ENCODE measurements at regions not wholly inside any gene's neighbourhood (a gene's known extent, or its start where the extent isn't known, plus 50 kb on each side); places are given as distances from the start of the nearest gene placed in this dataset.

DNA sequence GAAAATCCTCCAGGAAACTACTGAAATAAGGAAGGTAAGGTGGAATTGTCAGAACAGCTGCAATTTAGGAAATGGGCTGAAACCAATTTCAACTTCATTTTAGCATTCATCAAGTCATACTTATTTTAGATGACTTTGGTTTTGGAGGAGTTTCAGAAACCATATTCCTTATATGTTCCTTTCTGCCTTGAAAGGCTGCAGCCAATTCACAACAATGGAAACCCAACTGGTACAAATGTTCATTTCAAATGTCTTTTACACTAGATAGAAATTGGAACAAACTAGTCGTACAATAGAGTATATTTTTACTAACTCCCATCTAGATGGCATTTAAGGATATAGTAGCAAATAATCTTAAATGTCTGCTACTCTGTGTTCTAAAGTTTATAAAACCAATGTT is 82.6 kb upstream of the ANKH start:
- in situ Hi-C loops (cut with MboI), result no loop called here
- FAIRE-seq, result no peak

DNA sequence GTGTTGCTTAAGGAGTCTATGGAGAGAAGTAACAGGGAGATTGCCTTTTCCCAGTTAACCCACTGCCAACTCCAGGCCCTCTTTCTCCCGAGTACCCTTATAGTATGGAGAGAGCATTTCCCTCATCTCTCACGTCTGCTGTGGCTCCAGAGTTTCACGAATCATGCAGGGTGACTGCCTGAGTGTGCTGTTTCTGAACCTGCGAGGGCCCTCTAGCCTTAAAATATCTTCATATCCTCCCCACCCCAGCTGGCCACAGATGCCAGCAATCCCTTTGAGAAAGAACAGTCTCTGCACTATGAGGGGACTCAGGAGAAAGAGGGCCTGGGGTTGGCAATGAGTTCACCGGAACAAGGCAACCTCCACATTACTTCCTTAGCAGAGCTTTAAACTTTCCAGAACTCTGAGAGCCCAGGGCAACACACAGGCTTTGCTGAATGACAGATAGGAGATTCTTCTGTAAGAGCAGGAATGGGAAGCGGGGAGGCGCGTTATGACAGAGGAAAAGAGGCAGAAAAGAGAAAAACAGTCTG is 81.6 kb upstream of the ANKH start:
- ATAC-seq (no peak), FAIRE-seq (no peak), DNase-seq (ENCODE audit: low read depth, low spot score) (no peak)
- intact Hi-C loops (cut with micrococcal nuclease; ENCODE audit: unreplicated experiment), result no loop called here
- Histone ChIP-seq H3K4me3 (no peak overlapping the region), H3K27me3 (replicated peaks in 1 of 2; ENCODE audit: control insufficient read depth in 2 of 2, insufficient read depth in 2 of 2, low read length in 1 of 2) (no peaks in the 10 kb centered on the region), H3K4me2 (ENCODE audit: control insufficient read depth, insufficient read depth) (no peak overlapping the region), H3K9ac (ENCODE audit: control insufficient read depth, insufficient read depth, low read length) (no peak overlapping the region), H3K4me1 (ENCODE audit: control insufficient read depth, insufficient read depth, low read length) (no peaks in the 10 kb centered on the region), H4K20me1 (ENCODE audit: control insufficient read depth, insufficient read depth) (no peaks in the 10 kb centered on the region), H3K36me3 (ENCODE audit: control insufficient read depth in 2 of 2, insufficient read depth in 2 of 2, low read length in 1 of 2) (no peaks in the 10 kb centered on the region), H3K27ac (ENCODE audit: control insufficient read depth, insufficient read depth) (no peak overlapping the region), H2AFZ (ENCODE audit: control insufficient read depth, low read depth, low read length) (no peak overlapping the region), H3K79me2 (ENCODE audit: control insufficient read depth, insufficient read depth, low read length) (no peaks in the 10 kb centered on the region), H3K9me3 (replicated peaks; ENCODE audit: control insufficient read depth, insufficient read depth, low read length) (no peaks in the 10 kb centered on the region)
- no TSS peak for BruUV-seq (replicated peaks)
- ChIA-PET POLR2A (no interaction called here), RAD21 (ENCODE audit: unreplicated experiment) (interaction anchor here (0.8 kb wide), 1 partner anchor 226 kb away, joined by 3 read pairs; no protein-coding TSS in a partner anchor), SMC1A (ENCODE audit: uncharacterized antibody, unreplicated experiment) (no interaction called here), CTCF (no interaction called here)
- in situ Hi-C loops (cut with MboI), result no loop called here
- no peak for TF ChIP-seq SIX5 (IDR thresholded peaks at IDR 0.05; ENCODE audit: low read depth, low read length, severe bottlenecking)
- no peak for TF ChIP-seq ETV6 (conservative IDR thresholded peaks at IDR 0.05 in 1 of 2, IDR thresholded peaks at IDR 0.05 in 1 of 2; ENCODE audit: borderline replicate concordance in 1 of 2, low read depth in 1 of 2)
- TF ChIP-seq, protein P1, sequence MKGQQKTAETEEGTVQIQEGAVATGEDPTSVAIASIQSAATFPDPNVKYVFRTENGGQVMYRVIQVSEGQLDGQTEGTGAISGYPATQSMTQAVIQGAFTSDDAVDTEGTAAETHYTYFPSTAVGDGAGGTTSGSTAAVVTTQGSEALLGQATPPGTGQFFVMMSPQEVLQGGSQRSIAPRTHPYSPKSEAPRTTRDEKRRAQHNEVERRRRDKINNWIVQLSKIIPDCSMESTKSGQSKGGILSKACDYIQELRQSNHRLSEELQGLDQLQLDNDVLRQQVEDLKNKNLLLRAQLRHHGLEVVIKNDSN (IDR thresholded peaks at IDR 0.05; ENCODE audit: borderline replicate concordance, extremely low read length, insufficient read depth, low read depth, low read length), result no peak
- no peak for TF ChIP-seq POLR2AphosphoS5 (IDR thresholded peaks at IDR 0.05; ENCODE audit: low read length)
- TF ChIP-seq MLLT1 (IDR thresholded peaks at IDR 0.05), result no peak
- WGBS (ENCODE audit: insufficient coverage, insufficient replicate concordance, low lambda C conversion rate, missing lambda C conversion rate), result 44% methylated on average over 8 of the region's 8 CpGs

More for the DNA sequence above, 82.6 kb upstream of the ANKH start:
- no peaks in the 10 kb centered on the region for H3K27me3 ChIP-seq (replicated peaks in 1 of 2; ENCODE audit: control insufficient read depth in 2 of 2, insufficient read depth in 2 of 2, low read length in 1 of 2)
- no TSS peak for BruUV-seq (replicated peaks)
- no peaks in the 10 kb centered on the region for H3K9me3 ChIP-seq (replicated peaks; ENCODE audit: control insufficient read depth, insufficient read depth, low read length)
- no peaks in the 10 kb centered on the region for H3K4me1 ChIP-seq (ENCODE audit: control insufficient read depth, insufficient read depth, low read length)
- CTCF ChIA-PET, result no interaction called here
- no peaks in the 10 kb centered on the region for H3K36me3 ChIP-seq (ENCODE audit: control insufficient read depth in 2 of 2, insufficient read depth in 2 of 2, low read length in 1 of 2)
- no peak overlapping the region for H3K9ac ChIP-seq (ENCODE audit: control insufficient read depth, insufficient read depth, low read length)
- 43% methylated on average over 1 of the region's 1 CpG for WGBS (ENCODE audit: insufficient coverage, insufficient replicate concordance, low lambda C conversion rate, missing lambda C conversion rate)
- no peak overlapping the region for H2AFZ ChIP-seq (ENCODE audit: control insufficient read depth, low read depth, low read length)
- no peak for ATAC-seq
- H3K4me2 ChIP-seq (ENCODE audit: control insufficient read depth, insufficient read depth), result no peak overlapping the region
- TF ChIP-seq RBBP5 (conservative IDR thresholded peaks at IDR 0.05), result no peak
- no peak for TF ChIP-seq CEBPB (IDR thresholded peaks at IDR 0.05; ENCODE audit: borderline replicate concordance in 1 of 2, low read depth in 2 of 2, low read length in 2 of 2)
- no peak for TF ChIP-seq IKZF2 (IDR thresholded peaks at IDR 0.05)
- TF ChIP-seq TCF3 (IDR thresholded peaks at IDR 0.05; ENCODE audit: borderline replicate concordance, insufficient read depth, low read depth, low read length), result no peak
- no peak for TF ChIP-seq EED (IDR thresholded peaks at IDR 0.05; ENCODE audit: low read depth)
- H3K79me2 ChIP-seq (ENCODE audit: control insufficient read depth, insufficient read depth, low read length), result no peaks in the 10 kb centered on the region
- DNase-seq (ENCODE audit: low read depth, low spot score), result no peak
- H3K4me3 ChIP-seq, result no peak overlapping the region
- POLR2A ChIA-PET, result no interaction called here
- RAD21 ChIA-PET (ENCODE audit: unreplicated experiment), result no interaction called here
- intact Hi-C loops (cut with micrococcal nuclease; ENCODE audit: unreplicated experiment), result no loop called here
- H4K20me1 ChIP-seq (ENCODE audit: control insufficient read depth, insufficient read depth), result no peaks in the 10 kb centered on the region
- H3K27ac ChIP-seq (ENCODE audit: control insufficient read depth, insufficient read depth), result no peak overlapping the region
- SMC1A ChIA-PET (ENCODE audit: uncharacterized antibody, unreplicated experiment), result no interaction called here
